Astrocyte of the hippocampus (primary cell): ENCODE measurements at regions not wholly inside any gene's neighbourhood (a gene's known extent, or its start where the extent isn't known, plus 50 kb on each side); places are given as distances from the start of the nearest gene placed in this dataset.
"Not testable (repeated sequence)": the region's sequence is repeated elsewhere in the genome, so short reads cannot be mapped to it uniquely, and the experiment has no call there.

Source experiments
- DNase-seq: peaks from one replicate; pipeline ENCODE4 v3.0.0; 2011; ENCODE audit warnings: low read depth, low spot score

DNA sequence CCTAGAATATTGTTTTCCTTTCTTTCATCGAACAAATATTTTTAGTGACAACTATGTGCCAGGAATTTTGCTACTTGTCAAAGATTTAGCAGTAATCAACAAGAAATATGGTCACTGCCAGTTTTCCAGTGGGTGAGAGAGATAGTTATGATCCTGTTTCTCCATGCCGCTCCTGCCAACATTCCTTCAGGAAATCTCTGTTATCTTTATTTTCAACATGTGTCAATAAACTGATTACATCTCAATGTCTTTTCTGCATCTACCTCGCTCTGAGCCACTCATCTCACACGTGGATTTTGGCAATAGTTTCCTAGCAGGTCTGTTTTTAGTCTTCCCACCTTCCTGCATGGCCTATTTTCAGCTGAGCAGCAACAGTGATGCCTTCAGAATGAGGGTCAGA is 650.0 kb upstream of the STXBP6 start:
- no peak for DNase-seq

DNA sequence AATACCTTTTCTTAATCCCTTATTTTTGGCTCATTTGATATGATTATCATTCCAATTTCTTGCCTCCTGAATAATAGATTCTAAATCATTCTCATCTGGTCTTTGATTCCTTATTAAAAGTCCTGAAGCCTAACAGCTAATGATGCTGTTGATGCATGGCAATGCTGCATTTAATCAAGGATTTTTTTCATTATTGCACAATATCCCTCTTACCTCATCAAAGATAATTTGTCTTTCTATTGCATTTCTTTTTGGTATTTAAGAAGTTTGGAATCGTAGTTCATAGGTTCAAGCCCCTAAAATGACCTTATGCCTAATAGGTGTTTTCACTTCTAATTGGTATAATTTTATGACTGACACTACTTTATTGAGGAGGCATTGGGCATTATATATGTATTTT is 648.2 kb upstream of the STXBP6 start:
- DNase-seq, result no peak

DNA sequence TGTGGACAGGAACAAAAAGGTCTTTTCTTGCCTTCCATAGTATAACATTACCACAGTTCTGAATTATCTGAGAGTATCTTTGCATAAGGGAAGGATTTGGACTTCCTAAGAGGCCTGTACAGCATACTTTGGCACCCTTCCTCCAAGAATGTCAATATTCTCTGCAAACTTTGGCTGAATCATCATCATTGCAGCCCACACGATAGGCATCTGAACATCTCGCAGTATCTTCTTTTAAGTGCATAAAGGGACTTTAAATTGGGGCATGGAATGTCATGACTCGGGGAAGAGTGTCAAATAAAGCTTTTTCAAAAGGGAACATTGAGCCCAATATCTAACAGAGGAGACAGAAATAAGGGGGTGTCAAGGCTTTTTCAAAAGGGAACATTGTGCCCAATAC is 646.2 kb upstream of the STXBP6 start:
- no peak for DNase-seq

DNA sequence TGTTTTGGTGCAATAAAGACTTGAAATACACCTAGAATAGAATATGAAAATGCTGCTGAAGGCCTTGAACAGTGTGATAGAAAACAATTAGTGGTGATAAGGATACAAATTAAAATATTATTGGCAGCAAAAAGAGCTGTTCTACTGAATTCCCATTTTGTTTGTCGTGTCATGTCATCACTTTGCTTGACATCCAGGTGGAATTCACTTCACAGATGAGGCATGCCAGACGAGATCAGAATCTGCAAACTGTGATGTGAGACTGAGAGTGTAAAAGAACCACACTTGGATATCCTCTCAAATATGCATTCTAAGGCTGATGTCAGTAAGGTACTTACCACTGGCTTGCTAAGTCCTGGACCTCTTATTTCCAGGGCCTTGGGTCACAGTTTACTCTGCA is 635.1 kb upstream of the STXBP6 start:
- DNase-seq, result no peak

DNA sequence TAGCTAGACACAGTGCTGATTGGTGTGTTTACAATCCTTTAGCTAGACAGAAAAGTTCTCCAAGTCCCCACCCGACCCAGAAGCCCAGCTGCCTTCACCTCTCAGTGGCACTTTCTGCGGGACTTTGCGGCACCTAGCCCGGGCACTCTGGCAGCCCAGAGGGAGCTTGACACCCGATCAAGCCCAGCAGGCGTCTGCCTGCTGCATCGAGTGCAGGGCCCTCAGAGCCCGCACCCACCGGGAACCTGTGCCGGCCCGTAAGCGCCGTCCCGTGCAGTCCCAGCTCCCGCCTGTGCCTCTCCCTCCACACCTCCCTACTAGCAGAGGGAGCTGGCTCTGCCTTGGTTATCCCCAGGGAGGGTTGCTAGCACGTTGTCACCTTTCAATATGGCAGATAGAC is 631.0 kb upstream of the STXBP6 start:
- DNase-seq, result no peak

DNA sequence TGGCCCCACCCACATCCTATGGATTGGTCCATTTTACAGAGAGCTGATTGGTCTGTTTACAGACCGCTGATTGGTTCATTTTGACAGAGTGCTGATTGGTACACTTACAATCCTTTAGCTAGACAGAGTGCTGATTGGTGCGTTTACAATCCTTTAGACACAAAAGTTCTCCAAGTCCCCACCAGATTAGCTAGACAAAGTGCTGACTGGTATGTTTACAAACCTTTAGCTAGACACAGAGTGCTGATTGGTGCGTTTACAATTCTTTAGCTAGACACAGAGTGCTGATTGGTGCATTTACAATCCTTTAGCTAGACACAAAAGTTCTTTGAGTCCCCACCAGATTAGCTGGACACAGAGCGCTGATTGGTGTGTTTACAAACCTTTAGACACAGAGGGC is 630.6 kb upstream of the STXBP6 start:
- not testable (repeated sequence) for DNase-seq

DNA sequence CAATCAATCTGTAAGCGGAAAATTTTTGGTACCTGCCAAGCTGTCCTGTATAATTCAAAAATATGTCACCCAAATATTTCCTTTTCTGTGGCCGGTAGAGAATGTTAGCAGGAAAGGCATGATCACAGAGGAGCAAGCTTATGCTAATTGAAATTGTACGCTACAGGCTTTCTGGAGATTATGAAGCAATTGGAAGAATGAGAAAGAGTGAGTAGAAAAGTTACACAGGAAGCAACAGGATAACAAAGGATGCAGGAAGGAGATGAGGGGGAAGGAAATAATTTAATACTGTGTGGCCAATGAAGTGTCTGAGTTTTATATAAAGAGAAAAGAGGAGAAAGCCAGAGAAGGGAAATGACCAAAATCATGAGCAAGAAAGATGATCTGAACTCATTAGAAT is 627.2 kb upstream of the STXBP6 start:
- DNase-seq, result no peak

DNA sequence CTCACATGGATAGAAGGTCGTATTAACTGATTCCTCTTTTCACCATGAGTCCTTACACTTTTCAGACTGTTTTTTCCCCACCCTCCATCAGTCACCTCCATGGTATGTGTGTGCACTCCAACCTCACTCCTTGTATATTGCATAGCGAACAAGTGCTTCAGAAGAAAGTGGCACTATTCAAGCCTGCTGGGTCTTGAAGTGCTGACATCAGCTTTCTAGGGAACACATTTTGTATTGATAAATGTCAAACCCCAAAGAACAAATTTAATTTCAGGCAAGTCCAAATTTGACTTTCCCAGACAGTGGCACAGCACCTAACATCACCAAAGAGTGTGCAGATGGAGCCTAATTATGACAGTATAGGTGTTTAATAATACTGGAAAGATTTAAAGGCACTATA is 617.4 kb upstream of the STXBP6 start:
- DNase-seq, result no peak

DNA sequence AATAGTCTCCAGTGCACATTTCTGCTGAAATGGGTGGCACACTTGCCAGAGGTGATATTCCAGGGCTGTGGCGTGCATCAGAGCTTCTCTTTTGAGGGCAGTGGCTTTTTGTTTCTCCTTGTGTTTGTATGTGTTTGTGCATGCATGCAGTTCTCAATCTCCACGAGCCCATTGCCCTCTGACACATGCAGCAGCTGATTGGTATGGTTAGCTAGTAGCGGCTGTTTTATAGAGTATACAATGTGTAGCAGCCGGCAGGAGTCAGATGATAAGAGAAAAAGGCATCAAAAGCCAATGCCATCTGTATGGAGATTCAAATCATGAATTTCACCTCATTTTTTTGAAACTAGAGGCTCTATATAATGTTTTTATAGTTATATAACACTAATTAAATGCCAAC is 616.9 kb upstream of the STXBP6 start:
- DNase-seq, result no peak

DNA sequence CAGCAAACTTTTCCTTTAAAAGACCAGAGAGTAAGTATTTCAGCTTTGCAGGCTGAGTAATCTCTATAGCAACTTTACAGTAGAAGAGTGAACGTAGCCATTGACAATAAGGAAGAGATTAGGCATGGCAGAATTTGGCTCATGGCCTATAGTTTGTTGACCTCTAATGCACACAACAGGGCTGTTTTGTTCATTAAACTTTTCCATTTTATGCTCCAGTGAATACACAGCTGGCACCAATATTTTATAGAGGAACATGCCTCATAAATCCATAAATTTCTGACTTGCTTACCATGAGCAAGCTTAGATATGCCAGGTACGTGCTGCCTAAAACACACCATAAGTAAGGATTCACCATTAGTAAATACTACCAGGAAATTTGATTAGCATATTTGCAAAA is 609.0 kb upstream of the STXBP6 start:
- DNase-seq, result no peak

DNA sequence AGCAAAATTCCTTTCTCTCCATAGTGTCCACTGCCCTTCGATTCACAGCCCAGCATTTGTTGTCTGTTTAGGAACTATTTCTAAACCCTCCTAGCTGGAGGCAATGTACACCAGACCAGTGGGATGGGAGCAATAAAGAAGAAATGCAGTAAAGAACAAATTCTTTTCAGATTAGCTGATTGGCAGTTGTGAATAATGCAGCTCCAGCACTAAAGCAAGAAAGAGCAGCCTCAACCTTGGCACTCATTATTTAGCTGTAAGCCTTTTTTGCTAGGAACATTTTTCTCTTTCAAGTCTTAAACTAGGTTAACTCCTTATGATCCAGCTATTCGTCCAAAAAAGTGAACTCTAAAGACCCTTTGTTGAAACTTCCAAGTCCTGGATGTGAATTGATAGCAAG is 580.5 kb upstream of the STXBP6 start:
- peak; percentile 10 for DNase-seq

DNA sequence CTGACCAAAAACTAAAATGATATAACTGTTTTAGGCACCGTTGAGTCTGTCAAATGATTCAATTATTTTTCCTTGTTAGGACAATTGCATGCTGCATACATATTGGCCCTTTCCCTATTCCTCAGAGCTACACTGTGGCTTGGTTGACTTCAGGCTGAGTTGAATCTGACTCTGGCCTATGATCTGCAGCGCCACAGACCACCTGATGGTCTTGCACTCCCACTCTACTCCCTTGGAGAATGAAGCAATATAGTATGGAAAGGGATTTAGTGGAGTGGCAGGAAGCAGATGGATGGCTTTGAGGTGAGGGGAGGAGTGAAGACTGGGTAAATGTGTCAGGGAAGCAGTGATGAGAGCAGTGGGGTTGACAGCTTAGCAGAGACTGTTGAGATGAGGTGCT is 579.0 kb upstream of the STXBP6 start:
- DNase-seq, result no peak

DNA sequence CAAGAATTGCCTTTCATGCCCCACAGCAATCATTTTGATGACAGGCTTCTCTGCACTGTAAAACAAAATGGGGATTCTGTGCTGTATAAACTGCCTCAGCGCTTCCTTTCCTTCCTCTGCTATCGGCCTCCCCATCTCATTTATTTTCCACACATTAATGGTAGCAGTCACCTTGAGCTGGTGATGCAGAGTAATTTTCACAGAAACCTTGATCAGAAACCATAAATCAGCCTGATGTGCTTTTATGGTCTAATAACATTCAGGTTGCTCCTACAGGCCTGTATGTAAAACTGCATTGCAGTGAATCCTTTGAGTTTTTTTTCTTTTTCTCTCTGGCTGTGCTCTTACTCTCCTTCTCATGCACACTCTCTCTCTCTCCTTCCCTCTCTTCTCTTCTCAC is 578.4 kb upstream of the STXBP6 start:
- no peak for DNase-seq

DNA sequence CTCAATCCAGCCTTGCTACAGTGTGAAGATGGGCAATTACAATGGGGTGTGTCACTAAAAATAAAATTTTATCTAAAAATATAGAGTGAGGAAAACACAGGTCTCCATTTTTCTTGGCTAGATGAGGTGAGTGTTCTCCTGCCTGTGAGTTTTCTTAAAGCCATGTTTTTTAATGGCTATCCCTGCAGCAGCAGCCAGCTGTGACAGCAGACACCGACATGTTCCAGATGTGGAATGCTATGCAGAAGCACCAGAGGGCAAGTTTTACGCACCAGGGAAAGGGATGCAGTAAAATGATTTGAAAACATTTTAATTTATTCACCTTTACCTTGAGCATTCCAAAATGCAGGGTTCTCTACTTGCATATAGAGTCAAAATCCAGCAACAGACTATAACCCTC is 577.0 kb upstream of the STXBP6 start:
- DNase-seq, result no peak

DNA sequence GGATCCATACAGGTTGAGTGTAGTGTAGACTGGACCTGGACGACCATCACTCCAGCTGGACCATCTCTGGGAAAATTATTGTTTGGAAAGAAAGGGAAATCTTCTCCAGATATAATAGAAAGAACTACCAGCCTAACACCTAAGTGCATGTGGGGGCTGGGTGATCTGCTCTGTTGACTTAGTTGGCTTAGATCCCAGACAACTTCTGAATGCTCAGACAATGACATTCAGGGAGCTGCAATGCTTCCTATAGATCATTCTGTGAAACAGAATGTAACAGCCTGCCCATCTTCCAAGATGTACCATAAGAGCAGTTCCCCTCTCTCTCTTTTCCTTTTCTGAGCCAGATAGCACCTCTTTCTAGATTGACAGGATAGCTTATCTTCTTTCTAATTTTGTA is 572.8 kb upstream of the STXBP6 start:
- peak; percentile 16 for DNase-seq

DNA sequence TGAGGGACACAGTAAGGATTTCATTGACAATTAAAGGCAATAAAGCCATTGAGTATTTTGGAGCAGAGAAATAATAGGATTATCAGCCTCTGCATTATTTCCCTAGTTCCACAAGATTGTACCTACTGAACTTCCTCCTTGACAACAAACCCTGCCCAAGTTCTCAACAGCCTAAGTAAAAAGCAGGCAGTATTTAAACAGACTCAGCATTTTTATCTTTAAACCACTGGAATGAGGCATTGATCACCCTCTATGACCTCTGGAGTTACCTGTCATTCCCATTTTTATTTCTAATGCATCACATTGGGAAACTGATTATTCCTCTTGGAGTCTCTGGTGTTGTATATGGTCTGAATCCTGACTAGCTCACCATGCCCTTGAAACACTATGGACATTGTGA is 570.6 kb upstream of the STXBP6 start:
- no peak for DNase-seq

DNA sequence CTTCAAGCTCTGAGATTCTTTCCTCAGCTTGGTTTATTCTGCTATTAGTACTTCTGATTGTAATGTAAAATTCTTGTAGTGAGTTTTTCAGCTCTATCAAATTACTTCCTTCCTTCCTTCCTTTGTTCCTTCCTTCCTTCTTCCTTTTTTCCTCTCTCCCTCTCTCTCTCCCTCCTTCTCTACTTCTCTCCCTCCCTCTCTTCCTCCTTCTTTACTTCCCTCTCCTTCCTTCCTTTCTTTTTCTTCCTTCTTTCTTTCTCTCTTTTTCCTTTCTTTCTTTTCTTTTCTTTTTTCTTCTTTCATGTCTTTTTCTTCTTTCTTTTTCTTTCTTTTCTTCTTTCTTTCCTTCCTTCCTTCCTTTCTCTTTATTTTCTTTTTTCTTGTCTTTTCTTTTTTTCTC is 565.2 kb upstream of the STXBP6 start:
- DNase-seq, result no peak

DNA sequence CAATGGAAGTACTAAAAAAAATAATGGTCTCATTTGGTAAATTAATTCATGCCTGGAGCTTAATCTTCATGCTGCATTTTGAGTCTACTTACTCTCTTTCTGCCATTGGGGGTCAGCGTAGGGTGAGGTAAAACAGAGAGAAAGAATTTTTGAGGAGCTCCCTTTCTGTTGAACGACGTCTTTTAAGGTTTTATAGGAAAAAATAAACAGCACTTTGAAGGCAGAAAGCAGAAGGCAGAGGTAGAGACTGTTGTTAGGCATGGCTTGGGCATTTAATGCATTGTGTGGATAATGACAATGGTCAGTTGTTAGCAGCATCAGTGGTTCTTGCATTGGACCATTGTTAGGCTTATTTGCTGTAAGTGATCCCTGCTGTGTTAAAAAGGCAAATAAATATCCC is 557.2 kb upstream of the STXBP6 start:
- DNase-seq, result no peak

DNA sequence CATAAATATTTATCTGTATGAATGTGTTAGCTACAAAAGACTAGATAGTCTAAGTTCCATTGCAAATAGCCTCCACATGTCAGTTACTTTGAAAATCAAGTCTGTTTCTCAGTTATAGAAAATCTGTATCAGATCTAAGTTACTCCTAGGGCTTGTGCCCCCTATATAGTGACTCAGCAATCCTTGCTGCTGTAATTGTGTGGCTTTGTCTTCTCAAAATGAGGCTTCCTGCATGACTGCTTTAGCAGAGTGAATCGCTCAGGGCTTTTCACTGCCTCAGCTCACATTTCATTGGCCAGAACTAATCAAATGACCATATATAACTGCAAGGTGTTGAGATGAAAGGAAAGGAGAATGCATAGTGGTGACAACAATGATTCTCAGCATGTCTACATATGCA is 552.2 kb upstream of the STXBP6 start:
- DNase-seq, result no peak

DNA sequence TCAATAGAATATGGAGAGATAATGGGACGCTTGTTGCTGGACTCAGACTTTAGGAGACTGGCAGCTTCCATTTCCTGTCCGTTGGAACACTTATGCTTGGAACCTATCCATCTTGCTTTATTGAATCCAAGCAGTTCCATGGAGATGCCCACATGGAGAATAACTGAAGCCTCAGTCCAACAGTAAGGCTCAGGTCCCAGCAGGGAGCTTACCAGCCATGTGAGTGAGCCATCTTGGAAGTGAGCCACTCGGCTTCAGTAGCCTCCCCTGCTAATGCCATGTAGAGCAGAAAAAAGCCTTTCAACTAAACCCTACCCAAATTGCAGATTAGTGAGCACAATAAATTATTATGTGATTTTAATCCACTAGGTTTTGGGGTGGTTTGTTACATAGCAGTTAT is 538.8 kb upstream of the STXBP6 start:
- no peak for DNase-seq

DNA sequence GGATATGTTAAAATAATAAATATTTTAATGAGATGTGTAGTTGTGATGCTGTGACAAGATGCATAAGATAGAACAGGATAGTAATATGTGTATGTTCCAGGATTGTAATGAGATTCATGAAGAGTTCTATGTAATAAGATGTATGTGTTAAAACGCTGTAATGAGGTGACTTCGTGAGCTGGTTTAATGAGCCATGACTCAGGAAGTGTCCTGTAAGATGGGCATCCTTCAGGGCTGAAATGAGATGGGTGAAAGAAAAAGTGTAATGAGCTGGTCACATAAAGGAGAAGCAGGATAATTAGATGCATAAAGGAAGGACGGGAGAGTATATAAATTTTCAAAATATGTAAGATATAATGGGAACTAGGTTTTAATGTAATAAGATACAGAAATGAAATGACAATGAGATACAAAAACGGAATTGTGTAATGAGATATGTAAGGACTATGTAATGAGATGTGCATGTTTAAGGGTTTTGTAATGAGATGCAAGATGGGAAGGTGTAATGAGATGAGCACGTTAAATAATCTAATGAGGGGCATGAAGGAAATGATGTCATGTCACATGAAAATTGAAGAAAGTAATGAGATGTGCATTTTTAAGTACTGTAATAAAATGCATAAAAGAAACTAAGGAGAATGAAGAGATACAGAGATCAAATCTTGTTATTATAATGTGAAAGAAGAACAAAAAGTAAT is 524.8 kb upstream of the STXBP6 start:
- no peak for DNase-seq

DNA sequence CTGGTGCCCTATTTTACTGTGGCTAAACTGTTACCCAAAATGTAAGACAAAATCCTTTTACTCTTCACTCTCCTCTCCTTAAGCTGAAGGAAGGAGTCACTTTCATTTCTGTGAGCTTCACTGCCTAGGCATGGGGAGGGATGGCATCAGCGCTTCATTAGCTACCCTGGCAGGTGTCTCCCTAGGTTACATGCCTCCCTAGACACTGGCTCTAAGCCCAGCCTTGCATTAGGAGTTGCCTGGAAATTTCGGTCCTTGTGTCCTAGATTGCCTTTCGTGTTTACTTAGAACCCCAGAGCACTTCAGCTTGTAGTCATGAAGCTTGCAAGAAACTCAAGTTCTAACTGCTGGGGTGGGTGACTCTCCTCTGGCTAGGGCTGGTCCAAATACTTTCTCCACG is 520.5 kb upstream of the STXBP6 start:
- DNase-seq, result no peak

DNA sequence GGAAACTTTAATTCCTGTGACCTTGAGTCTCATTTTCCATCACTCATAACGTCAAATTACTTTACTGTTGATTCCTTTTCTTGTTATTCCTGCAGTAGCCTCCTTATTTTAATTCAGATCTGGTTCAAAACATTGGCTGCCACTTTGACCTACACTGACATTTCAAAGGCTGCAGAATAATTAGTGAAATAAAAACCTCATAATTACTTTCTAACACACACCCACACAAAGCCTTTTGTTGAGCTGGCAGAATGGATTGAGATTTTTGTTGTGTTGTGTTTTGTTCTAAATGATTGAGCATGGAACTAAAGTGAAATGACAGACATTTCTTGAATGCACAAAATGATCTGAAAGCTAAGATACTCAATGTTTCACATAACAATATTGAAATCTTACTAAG is 507.5 kb upstream of the STXBP6 start:
- DNase-seq, result no peak

DNA sequence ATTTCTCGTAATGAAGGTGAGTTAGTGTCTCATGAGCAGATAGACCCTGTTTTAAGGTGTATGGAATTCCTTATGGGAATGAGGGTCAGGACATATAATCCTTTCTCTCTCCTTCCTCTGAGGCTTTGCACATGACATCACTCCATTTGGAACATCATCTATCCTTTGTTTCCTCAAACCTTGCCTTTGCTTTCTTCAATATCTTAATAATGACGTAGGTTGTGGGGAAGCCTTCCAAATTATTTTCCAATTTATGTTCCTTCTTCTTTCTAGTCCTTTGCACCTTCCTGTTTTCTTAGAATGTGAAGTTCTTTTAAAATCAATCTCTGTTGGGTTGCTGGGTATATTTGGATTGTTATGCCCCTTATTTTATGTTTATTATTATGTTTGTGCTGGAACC is 502.9 kb upstream of the STXBP6 start:
- DNase-seq, result no peak
